Urinary bladder (tissue), 3 donors: ENCODE measurements at regions not wholly inside any gene's neighbourhood (a gene's known extent, or its start where the extent isn't known, plus 50 kb on each side); places are given as distances from the start of the nearest gene placed in this dataset.
"Not testable (repeated sequence)": the region's sequence is repeated elsewhere in the genome, so short reads cannot be mapped to it uniquely, and the experiment has no call there.

Experiments used
- DNase-seq: peaks from one replicate; pipeline ENCODE4 v3.0.0-alpha.2; 2015; ENCODE audit errors: extremely low spot score
- H3K27ac ChIP-seq: one replicate; pipeline ENCODE4 v1.5.1; 2013; ENCODE audit warnings: low read depth, mild to moderate bottlenecking, moderate library complexity
- H3K36me3 ChIP-seq: one replicate; pipeline ENCODE4 v1.6.1; 2013; ENCODE audit warnings: mild to moderate bottlenecking, moderate library complexity; ENCODE audit not compliant: insufficient read depth
- H3K4me1 ChIP-seq: one replicate; pipeline ENCODE4 v1.6.1; 2013; ENCODE audit warnings: mild to moderate bottlenecking, moderate library complexity; ENCODE audit not compliant: insufficient read depth
- H3K4me3 ChIP-seq: one replicate; pipeline ENCODE4 v1.5.1; 2013; ENCODE audit warnings: low read depth, low read length
- WGBS: extraction: QIAGEN DNeasy Blood & Tissue Kit; methylation state at CpG from one replicate; pipeline ENCODE4 v1.1.7; 2013; 5-methylcytosine and 5-hydroxymethylcytosine counted together
- donor health status: healthy with polysubstance abuse.
- donor health status: healthy.

GRCh38 chr9:67397731-67398130, 405.4 kb upstream of the SPATA31A3 start:
- not testable (repeated sequence) for DNase-seq, H3K27ac ChIP-seq, H3K4me3 ChIP-seq, H3K36me3 ChIP-seq, H3K4me1 ChIP-seq
- WGBS: 93% methylated on average over 2 of the region's 2 CpGs

- not testable (repeated sequence) for H3K36me3 ChIP-seq, DNase-seq, H3K4me3 ChIP-seq, H3K27ac ChIP-seq, H3K4me1 ChIP-seq
- WGBS: no CpG with 5 or more reads among the region's 5 CpGs
Observed at GRCh38 chr9:67394782-67395181, 402.4 kb upstream of the SPATA31A3 start.

- not testable (repeated sequence) for H3K4me1 ChIP-seq, DNase-seq, H3K4me3 ChIP-seq, H3K27ac ChIP-seq, H3K36me3 ChIP-seq
- no CpG with 5 or more reads among the region's 4 CpGs for WGBS
Observed at GRCh38 chr9:67394038-67394437, 401.7 kb upstream of the SPATA31A3 start.

- not testable (repeated sequence) for H3K4me1 ChIP-seq, H3K4me3 ChIP-seq, H3K27ac ChIP-seq, H3K36me3 ChIP-seq, DNase-seq
- no CpG with 5 or more reads among the region's 2 CpGs for WGBS
Observed at GRCh38 chr9:67369664-67370063, 377.3 kb upstream of the SPATA31A3 start.

GRCh38 chr9:67362325-67362724, 370.0 kb upstream of the SPATA31A3 start:
- WGBS: no CpG with 5 or more reads among the region's 7 CpGs
- H3K27ac ChIP-seq, DNase-seq, H3K4me1 ChIP-seq, H3K36me3 ChIP-seq, H3K4me3 ChIP-seq: not testable (repeated sequence)

GRCh38 chr9:67353961-67354360, 361.6 kb upstream of the SPATA31A3 start:
- not testable (repeated sequence) for H3K4me1 ChIP-seq, H3K4me3 ChIP-seq, H3K36me3 ChIP-seq, DNase-seq, H3K27ac ChIP-seq
- no CpG with 5 or more reads among the region's 4 CpGs for WGBS

- not testable (repeated sequence) for H3K4me3 ChIP-seq, H3K36me3 ChIP-seq, DNase-seq, H3K27ac ChIP-seq, H3K4me1 ChIP-seq
- WGBS: no CpG with 5 or more reads among the region's 2 CpGs
Observed at GRCh38 chr9:67349424-67349759, 357.0 kb upstream of the SPATA31A3 start.

GRCh38 chr9:67348562-67349423, 356.4 kb upstream of the SPATA31A3 start:
- WGBS: no CpG with 5 or more reads among the region's 2 CpGs
- H3K36me3 ChIP-seq, H3K4me3 ChIP-seq, DNase-seq, H3K4me1 ChIP-seq, H3K27ac ChIP-seq: not testable (repeated sequence)

- DNase-seq, H3K27ac ChIP-seq, H3K4me1 ChIP-seq, H3K36me3 ChIP-seq, H3K4me3 ChIP-seq: not testable (repeated sequence)
- 100% methylated on average over 1 of the region's 4 CpGs for WGBS
Observed at GRCh38 chr9:67348094-67348493, 355.7 kb upstream of the SPATA31A3 start.

GRCh38 chr9:67339216-67339615, 346.9 kb upstream of the SPATA31A3 start:
- H3K27ac ChIP-seq, H3K4me1 ChIP-seq, H3K4me3 ChIP-seq, DNase-seq, H3K36me3 ChIP-seq: not testable (repeated sequence)
- WGBS: no CpG with 5 or more reads among the region's 7 CpGs

GRCh38 chr9:67338201-67338600, 345.9 kb upstream of the SPATA31A3 start:
- not testable (repeated sequence) for DNase-seq, H3K27ac ChIP-seq, H3K36me3 ChIP-seq, H3K4me1 ChIP-seq, H3K4me3 ChIP-seq
- 95% methylated on average over 5 of the region's 12 CpGs for WGBS

GRCh38 chr9:67334727-67335572, 342.6 kb upstream of the SPATA31A3 start:
- not testable (repeated sequence) for H3K4me3 ChIP-seq, H3K36me3 ChIP-seq, H3K4me1 ChIP-seq, DNase-seq, H3K27ac ChIP-seq
- WGBS: no CpG with 5 or more reads among the region's 9 CpGs

- H3K36me3 ChIP-seq, H3K4me1 ChIP-seq, H3K4me3 ChIP-seq, H3K27ac ChIP-seq, DNase-seq: not testable (repeated sequence)
- WGBS: no CpG with 5 or more reads among the region's 2 CpGs
Observed at GRCh38 chr9:67331634-67332033, 339.3 kb upstream of the SPATA31A3 start.

- not testable (repeated sequence) for H3K4me3 ChIP-seq, H3K27ac ChIP-seq, H3K36me3 ChIP-seq, H3K4me1 ChIP-seq, DNase-seq
- WGBS: no CpG with 5 or more reads among the region's 2 CpGs
Observed at GRCh38 chr9:67313409-67313808, 321.1 kb upstream of the SPATA31A3 start.
